Activated naive CD8-positive, alpha-beta T cell (primary cell): ENCODE measurements at regions not wholly inside any gene's neighbourhood (a gene's known extent, or its start where the extent isn't known, plus 50 kb on each side); places are given as distances from the start of the nearest gene placed in this dataset.

Source experiments
- H3K27ac Mint-ChIP-seq: one replicate; pipeline ENCODE4 v1.8.0; 2021; ENCODE audit warnings: mixed read lengths
- H3K27me3 Mint-ChIP-seq: one replicate; pipeline ENCODE4 v1.8.0; 2021; ENCODE audit warnings: mixed read lengths
- H3K36me3 Mint-ChIP-seq: one replicate; pipeline ENCODE4 v1.8.0; 2021; ENCODE audit warnings: mixed read lengths
- H3K4me1 Mint-ChIP-seq: one replicate; pipeline ENCODE4 v1.8.0; 2021; ENCODE audit warnings: low read depth, mixed read lengths
- H3K4me3 Mint-ChIP-seq: one replicate; pipeline ENCODE4 v1.8.0; 2021; ENCODE audit warnings: mild to moderate bottlenecking, mixed read lengths
- H3K9me3 Mint-ChIP-seq: one replicate; pipeline ENCODE4 v1.8.0; 2021; ENCODE audit warnings: low read depth, mixed read lengths

DNA sequence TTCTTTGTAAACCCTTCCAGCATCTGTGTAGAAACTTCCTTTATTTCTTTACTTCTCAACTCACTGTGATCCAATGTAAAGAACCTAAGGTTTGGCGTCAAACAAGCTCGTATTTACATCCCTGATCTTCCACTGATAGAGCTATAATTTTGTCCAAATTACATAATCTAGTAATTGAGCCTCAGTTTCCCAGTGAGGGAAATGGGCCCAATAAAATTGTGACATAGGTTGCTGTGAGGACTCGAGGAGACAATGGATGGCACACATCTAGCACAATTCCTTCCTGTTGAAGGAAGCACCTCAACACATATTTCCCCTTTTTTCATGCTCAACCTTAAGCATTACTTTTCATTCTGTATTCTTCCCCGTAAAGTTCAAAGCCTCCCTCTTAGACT is 193.3 kb upstream of the BMPER start:
- no peak overlapping the region for H3K4me3 Mint-ChIP-seq
- H3K27ac Mint-ChIP-seq, result no peak overlapping the region
- H3K4me1 Mint-ChIP-seq, result no peaks in the 10 kb centered on the region
- peaks cover 3% of the 10 kb centered on the region for H3K36me3 Mint-ChIP-seq
- H3K9me3 Mint-ChIP-seq, result no peaks in the 10 kb centered on the region
- H3K27me3 Mint-ChIP-seq, result no peaks in the 10 kb centered on the region

DNA sequence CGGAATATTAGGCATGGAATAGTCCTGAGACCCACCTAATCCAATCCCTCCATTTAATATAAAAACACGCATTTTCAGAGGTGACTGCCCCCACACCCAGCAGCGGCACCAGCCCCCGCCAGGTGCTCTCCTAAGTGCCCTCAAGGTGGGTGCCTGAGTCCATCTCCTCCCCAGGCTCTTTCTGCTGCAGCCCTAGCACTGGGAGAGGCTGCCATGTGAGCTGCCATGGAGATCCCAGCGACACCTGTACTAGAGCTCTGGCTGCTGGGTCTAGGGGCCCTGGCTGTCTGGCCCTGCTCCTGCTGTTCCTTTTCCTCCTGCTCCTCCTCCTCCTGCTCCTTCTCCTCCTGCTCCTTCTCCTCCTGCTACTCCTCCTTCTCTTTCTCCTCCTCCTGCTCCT is 191.1 kb upstream of the BMPER start:
- Mint-ChIP-seq H3K4me1 (no peaks in the 10 kb centered on the region), H3K36me3 (peaks cover 3% of the 10 kb centered on the region), H3K27me3 (no peaks in the 10 kb centered on the region), H3K9me3 (no peaks in the 10 kb centered on the region), H3K27ac (no peak overlapping the region), H3K4me3 (no peak overlapping the region)

DNA sequence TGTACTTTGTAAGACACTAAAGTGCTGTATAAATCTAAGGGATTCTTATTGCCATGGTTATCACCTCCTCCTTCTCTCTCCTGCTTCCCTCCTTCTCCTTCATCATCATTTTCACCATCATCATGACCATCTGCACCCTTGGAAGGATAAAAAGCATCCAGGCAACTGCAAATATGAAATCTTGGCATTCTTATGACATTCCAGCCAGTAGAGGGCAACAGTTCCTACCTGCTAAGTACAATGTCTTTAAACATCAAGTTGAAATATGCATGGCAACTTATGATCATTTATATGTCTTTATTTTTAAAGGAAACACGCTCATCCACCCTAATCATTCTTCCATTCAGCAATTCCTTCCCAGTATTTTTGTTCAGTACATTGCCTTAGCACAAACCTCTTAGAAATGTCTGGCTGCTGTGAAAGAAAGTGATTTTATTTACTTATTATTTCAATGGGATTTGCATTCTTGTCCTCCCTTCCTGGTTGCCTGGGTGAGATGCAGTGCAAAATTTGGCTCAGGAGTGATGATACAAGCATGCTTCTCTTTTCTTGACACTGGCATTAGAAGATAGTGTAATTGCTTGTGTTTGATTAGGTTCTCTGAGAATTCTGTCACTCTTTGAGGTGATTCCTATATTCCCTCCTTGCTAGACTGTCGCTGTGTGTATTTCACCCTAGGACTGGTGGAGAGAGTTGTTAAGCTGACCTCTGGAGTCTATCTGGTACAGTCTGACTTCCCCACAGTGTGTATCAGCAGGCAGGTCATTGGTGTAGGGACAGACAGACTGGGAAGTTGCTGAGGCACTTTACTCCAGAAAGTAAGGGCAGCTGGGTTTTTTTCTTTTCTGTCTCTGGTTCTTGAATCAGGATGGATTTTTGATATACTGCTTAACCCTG is 188.5 kb upstream of the BMPER start:
- Mint-ChIP-seq H3K36me3 (peaks cover 6% of the 10 kb centered on the region), H3K27ac (no peak overlapping the region), H3K27me3 (no peaks in the 10 kb centered on the region), H3K9me3 (peaks cover 4% of the 10 kb centered on the region), H3K4me3 (no peak overlapping the region), H3K4me1 (no peaks in the 10 kb centered on the region)

DNA sequence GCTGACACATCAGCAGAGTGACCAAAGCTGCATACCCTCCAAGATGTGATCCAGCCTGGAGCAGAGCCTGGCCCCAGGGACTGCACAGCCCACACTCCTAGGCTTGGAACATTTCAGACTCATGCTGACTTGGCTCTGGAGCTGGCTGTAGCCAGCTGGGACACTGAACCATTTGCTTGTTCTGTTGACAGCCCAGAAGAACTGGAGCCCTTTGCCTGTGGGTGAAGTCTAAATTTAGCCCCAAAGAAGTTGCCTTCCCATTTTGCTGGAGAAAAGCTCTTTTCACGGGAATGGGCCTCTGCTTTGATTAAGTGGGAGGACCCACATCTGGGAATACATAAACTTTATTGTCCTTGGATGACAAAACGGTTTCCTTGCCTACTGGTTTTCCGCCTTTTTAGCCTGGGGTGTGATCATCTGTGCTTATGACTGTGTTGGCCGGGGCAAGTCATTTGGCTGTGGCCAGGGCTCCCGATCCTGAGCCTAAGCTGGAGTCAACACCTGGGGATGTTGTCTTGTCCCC is 186.2 kb upstream of the BMPER start:
- H3K27ac Mint-ChIP-seq, result no peak overlapping the region
- H3K9me3 Mint-ChIP-seq, result peaks cover 4% of the 10 kb centered on the region
- H3K36me3 Mint-ChIP-seq, result peaks cover 6% of the 10 kb centered on the region
- H3K4me1 Mint-ChIP-seq, result no peaks in the 10 kb centered on the region
- no peak overlapping the region for H3K4me3 Mint-ChIP-seq
- no peaks in the 10 kb centered on the region for H3K27me3 Mint-ChIP-seq

DNA sequence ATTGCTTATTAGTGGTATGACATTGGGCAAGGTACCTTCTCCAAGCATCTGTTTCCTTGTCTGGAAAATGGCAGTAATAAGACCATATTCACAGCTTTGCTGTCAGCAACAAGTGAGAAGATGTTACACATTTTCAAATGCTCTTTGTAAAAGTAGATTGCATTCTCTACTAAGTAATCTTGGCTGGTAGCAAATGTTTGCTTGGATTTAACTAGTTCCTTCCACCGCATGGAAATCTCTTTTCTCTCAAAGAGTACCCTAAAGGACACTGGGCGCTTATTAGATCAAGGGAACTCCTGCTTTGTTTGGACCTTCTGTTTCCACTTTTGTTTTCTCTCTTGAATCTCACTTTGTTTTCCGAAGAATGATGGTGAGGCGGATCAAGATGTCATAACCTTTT is 185.2 kb upstream of the BMPER start:
- peaks cover 4% of the 10 kb centered on the region for H3K9me3 Mint-ChIP-seq
- peaks cover 3% of the 10 kb centered on the region for H3K36me3 Mint-ChIP-seq
- H3K4me1 Mint-ChIP-seq, result no peaks in the 10 kb centered on the region
- H3K4me3 Mint-ChIP-seq, result no peak overlapping the region
- no peaks in the 10 kb centered on the region for H3K27me3 Mint-ChIP-seq
- H3K27ac Mint-ChIP-seq, result no peak overlapping the region

DNA sequence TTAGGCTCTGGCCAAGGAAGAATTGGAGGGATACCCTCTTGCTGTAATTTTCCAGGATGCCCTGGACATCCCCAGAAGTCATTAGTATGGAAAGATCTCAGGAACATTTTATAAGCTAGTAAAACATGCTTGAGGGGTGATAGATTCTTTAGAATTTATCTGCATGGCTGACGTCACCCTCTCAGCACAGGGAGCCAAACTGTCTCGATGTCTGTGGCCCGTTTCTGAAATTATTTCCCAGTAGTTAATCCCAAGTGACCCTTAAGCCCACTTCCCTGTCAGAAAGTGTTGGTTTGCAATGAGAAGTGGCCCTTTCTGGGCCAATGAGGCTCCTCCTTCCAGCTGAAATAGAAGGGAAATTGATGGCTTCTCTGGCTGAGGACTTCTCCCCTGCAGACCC is 184.5 kb upstream of the BMPER start:
- Mint-ChIP-seq H3K27ac (no peak overlapping the region), H3K27me3 (no peaks in the 10 kb centered on the region), H3K9me3 (peaks cover 4% of the 10 kb centered on the region), H3K4me1 (no peaks in the 10 kb centered on the region), H3K4me3 (no peak overlapping the region), H3K36me3 (peaks cover 3% of the 10 kb centered on the region)

DNA sequence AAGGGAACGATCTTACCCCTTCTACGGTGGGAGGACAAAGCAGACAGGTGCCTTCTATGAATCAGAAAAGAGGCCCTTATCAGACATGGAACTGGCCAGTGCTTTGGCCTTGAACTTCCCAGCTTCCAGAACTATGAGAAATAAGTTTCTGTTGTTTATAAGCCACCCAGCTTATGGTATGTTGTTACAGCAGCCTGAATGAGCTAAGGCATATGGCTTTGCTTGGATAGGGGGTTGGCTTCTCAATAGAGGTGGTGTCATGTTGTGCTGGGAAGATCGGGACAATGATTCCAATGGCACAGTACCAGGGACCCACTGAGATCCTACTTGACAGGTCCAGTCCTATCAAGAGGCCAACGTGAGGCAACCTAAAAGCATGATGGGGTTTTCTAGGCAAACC is 183.4 kb upstream of the BMPER start:
- no peak overlapping the region for H3K27ac Mint-ChIP-seq
- no peaks in the 10 kb centered on the region for H3K4me1 Mint-ChIP-seq
- H3K36me3 Mint-ChIP-seq, result peaks cover 3% of the 10 kb centered on the region
- H3K27me3 Mint-ChIP-seq, result no peaks in the 10 kb centered on the region
- H3K9me3 Mint-ChIP-seq, result peaks cover 4% of the 10 kb centered on the region
- no peak overlapping the region for H3K4me3 Mint-ChIP-seq

DNA sequence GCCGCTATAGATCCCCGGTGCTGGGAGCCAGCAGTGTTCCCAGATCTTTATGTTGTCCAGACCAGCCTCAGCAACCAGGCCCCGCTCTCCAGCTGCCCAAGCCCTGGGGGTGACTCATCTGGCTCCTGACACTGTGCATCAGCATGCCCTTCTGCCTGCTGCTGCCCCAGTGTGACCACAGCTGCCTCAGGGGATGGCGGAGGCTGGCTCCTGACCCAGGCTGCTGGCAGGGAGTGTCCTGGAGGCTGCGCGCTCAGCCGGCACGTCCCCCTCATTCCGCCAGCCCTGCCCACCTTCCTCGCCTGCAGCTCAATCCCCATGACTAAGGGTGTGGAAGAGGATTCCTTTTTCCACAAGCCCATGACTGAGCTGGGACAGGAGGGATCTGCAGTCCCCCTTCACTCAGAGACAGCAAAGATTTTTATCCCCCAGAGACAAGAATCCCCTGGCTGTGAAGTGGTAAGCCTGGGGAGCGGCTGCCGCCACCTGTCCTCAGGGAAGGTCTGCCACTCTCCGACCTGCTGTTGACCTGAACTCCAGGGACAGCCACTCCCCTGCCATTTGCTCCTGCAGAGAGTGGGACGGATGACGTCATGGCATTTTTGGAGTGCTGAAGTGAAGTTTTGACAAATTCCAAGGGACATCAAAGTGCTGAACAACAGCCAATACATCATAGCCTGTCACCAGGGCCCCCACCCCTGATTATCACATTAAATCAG is 182.8 kb upstream of the BMPER start:
- H3K4me1 Mint-ChIP-seq, result no peaks in the 10 kb centered on the region
- H3K36me3 Mint-ChIP-seq, result peaks cover 3% of the 10 kb centered on the region
- H3K9me3 Mint-ChIP-seq, result peaks cover 4% of the 10 kb centered on the region
- no peak overlapping the region for H3K27ac Mint-ChIP-seq
- no peak overlapping the region for H3K4me3 Mint-ChIP-seq
- H3K27me3 Mint-ChIP-seq, result no peaks in the 10 kb centered on the region

DNA sequence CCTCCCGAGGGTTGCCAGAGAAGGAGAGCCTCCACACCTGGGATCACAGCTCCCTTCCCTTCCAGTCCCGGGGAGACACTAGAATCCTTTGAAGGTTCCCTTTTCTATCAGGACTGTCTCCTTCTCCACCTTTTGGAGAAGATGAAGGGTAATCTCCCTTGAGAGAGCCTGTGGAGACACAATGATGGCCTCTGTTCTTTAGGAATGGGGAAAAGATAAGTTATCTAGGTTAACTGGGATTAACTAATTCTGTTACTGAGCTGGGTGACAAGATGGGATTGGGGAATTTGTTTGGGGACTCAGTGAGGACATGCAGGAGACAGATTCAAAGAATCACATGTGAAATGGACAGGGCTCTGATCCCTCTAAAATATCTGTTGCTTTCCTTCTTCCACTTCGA is 181.1 kb upstream of the BMPER start:
- Mint-ChIP-seq H3K4me1 (no peaks in the 10 kb centered on the region), H3K27me3 (no peaks in the 10 kb centered on the region), H3K9me3 (peaks cover 4% of the 10 kb centered on the region), H3K36me3 (peaks cover 3% of the 10 kb centered on the region), H3K27ac (no peak overlapping the region), H3K4me3 (no peak overlapping the region)

DNA sequence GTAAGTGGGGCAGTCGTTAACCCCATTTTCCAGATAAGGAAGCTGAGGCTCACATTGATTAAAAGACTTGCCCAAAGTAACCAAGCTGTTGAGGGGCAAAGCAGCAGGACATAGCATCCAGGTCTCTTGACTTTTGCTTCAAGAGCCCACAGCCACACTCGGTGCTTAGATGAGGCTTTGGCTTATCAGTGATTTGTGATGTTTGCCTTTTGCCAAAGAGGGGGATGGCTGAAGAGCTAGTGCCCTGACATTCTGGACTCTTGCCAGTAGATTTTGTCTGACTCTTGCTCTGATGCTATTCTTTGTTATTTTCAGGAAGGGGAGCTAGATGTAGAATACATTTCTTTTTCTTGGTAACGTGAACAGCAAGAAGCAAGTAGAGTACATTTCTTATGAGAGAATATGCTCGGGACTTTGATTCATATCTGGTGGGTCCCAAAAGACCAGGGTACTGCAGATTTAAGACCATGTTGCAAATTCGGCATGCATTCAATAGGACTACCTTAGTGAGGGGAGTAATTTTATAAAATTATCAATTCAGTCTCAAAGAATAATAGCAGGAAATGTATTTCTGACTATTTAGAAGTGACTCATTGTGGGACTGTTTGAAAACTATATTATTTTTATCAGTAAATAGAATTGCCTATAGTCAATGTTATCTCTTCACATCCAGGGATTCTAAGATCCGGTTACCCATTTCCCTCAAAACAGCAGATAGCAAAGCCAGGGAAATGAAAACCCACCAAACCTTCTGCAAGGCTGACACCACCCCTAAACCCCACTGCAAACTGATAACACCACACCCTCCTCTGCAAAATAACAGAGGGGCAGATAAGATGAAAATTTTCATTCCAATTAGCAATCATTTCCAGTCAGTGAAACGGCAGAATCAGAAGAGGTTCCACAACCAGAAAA is 180.0 kb upstream of the BMPER start:
- no peak overlapping the region for H3K27ac Mint-ChIP-seq
- H3K36me3 Mint-ChIP-seq, result peaks cover 6% of the 10 kb centered on the region
- H3K4me3 Mint-ChIP-seq, result no peak overlapping the region
- peaks cover 1% of the 10 kb centered on the region for H3K9me3 Mint-ChIP-seq
- H3K4me1 Mint-ChIP-seq, result no peaks in the 10 kb centered on the region
- no peaks in the 10 kb centered on the region for H3K27me3 Mint-ChIP-seq

DNA sequence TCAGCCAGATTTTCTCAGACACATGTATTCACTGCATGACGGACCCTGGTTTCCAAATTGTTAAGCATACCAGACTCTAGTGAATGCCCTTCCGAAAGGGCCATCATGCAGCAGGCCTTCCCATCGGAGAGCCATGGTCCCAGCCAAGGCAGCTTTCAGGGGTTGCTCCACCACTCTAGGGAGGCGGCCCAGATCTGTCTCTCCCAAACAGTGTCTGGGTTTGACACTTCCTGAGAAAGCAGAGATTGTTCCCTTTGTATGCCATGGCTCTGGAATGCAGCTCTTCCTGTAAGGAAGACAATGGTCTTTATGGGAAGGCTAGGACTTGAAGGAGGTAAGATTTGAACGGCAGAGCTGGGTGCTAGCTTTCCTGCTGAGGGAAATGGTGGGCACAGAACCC is 178.8 kb upstream of the BMPER start:
- no peaks in the 10 kb centered on the region for H3K27me3 Mint-ChIP-seq
- H3K36me3 Mint-ChIP-seq, result peaks cover 5% of the 10 kb centered on the region

DNA sequence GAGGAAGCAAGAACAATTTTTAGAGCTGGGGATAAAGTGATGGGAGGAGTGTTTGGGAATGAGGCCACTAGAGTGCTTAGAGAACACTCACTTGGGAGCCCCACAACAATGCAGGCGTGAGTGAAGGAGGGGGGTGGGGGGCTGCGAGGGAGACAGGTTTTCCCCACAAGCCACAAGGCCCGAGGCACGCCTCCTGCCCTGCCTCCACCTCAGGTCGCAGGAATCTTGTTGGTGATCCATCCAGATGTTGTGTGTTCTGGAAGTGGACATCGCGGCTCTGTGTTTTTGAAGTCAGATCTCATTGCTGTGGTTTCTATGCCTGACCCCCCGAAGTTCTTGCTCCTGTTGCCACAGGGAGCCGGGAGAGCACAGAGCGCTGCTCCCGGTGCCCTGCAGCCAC is 178.0 kb upstream of the BMPER start:
- H3K27ac Mint-ChIP-seq, result no peak overlapping the region
- no peaks in the 10 kb centered on the region for H3K9me3 Mint-ChIP-seq
- no peak overlapping the region for H3K4me3 Mint-ChIP-seq
- no peaks in the 10 kb centered on the region for H3K4me1 Mint-ChIP-seq
- H3K27me3 Mint-ChIP-seq, result no peaks in the 10 kb centered on the region
- H3K36me3 Mint-ChIP-seq, result peaks cover 5% of the 10 kb centered on the region

More for the DNA sequence above, 178.8 kb upstream of the BMPER start:
- H3K4me1 Mint-ChIP-seq, result no peaks in the 10 kb centered on the region
- no peak overlapping the region for H3K4me3 Mint-ChIP-seq
- no peak overlapping the region for H3K27ac Mint-ChIP-seq
- no peaks in the 10 kb centered on the region for H3K9me3 Mint-ChIP-seq

DNA sequence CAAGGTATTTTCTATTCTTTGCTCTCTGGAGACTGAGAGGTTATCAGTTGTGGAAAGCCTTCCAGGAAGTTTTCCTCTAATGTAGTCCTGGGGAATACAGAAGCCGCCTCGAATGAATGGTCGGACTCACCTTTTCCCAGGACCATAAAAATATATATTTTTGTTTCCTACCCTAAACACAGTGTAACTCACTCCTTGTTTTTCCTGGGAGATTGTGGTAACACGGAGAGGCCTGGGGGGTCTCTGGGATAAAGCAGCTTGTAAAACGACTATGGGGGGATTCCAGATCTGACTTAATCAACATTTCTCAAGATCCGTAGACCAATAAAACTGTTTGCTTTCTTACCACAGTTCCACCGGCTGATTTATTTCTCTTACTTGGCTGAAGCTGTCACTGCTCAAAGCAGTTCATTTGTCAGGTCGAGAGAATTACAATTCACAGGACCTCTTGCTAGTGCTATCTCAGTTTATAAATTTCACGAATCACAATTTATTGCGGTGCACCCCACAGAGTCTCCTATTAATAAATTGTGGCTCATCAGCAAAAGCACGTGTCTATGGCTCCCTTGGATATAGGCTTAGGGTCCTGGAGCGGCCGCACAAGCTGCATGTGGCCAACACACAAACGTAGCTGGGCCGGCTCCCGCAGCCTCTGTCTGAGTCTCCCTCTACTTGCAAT is 176.3 kb upstream of the BMPER start:
- Mint-ChIP-seq H3K4me3 (no peak overlapping the region), H3K4me1 (no peaks in the 10 kb centered on the region), H3K9me3 (no peaks in the 10 kb centered on the region), H3K27ac (no peak overlapping the region), H3K27me3 (no peaks in the 10 kb centered on the region), H3K36me3 (peaks cover 5% of the 10 kb centered on the region)

DNA sequence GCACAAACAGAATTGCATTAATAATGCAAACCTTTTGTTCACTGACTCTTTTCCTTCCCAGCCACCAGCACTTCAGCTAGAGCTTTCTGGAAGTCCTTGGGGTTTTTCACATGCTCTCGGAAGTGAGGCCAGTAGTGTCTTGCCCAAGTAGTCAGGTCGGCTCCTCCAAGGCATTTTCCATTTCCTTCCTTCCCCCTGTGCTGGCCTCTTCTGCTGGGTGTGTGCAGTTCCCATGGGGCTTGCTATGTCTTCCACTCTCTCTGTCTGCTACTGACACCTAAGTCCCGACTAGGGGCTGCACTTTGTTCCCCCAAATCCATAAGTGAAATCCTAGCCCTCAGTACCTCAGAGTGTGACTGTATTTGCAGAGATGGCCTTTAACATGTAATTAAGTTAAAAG is 175.6 kb upstream of the BMPER start:
- Mint-ChIP-seq H3K27ac (no peak overlapping the region), H3K27me3 (no peaks in the 10 kb centered on the region), H3K9me3 (no peaks in the 10 kb centered on the region), H3K4me1 (no peaks in the 10 kb centered on the region), H3K4me3 (no peak overlapping the region), H3K36me3 (peaks cover 5% of the 10 kb centered on the region)
